ENCODE measurements at regions not wholly inside any gene's neighbourhood (a gene's known extent, or its start where the extent isn't known, plus 50 kb on each side); places are given as distances from the start of the nearest gene placed in this dataset.

GRCh38 chr15:69797615-69798014, 300.1 kb downstream of the TLE3 start:
- no peak for DNase-seq (ENCODE audit: low spot score)
- H3K4me2 ChIP-seq (ENCODE audit: low read length) = no peak overlapping the region
- TF ChIP-seq CTCF (conservative IDR thresholded peaks at IDR 0.05; ENCODE audit: low read length) = no peak
- H3K36me3 ChIP-seq (ENCODE audit: insufficient read depth, low read length) = no peaks in the 10 kb centered on the region
- ChIA-PET CTCF (ENCODE audit: unreplicated experiment) (no interaction called here), POLR2A (no interaction called here)
- no peaks in the 10 kb centered on the region for H3K9me3 ChIP-seq (ENCODE audit: low read length)
- no peaks in the 10 kb centered on the region for H4K20me1 ChIP-seq (ENCODE audit: insufficient read depth, low read length)
- no peaks in the 10 kb centered on the region for H3K79me2 ChIP-seq (ENCODE audit: insufficient read depth, low read depth, low read length)
- H3K4me3 ChIP-seq (ENCODE audit: low read depth, low read length, poor library complexity, severe bottlenecking) = no peak overlapping the region
- H3K9me2 ChIP-seq (ENCODE audit: insufficient read depth, low read length) = no peaks in the 10 kb centered on the region
- no peaks in the 10 kb centered on the region for H3K4me1 ChIP-seq (ENCODE audit: insufficient read depth, low read length, poor library complexity, severe bottlenecking)
- no peak overlapping the region for H2AFZ ChIP-seq (ENCODE audit: low read length)
- intact Hi-C loops (cut with micrococcal nuclease; ENCODE audit: unreplicated experiment) = no loop called here
- no TSS peak for BruUV-seq (replicated peaks)
- H3K27ac ChIP-seq (ENCODE audit: low read depth, low read length, poor library complexity, severe bottlenecking) = no peak overlapping the region

DNA sequence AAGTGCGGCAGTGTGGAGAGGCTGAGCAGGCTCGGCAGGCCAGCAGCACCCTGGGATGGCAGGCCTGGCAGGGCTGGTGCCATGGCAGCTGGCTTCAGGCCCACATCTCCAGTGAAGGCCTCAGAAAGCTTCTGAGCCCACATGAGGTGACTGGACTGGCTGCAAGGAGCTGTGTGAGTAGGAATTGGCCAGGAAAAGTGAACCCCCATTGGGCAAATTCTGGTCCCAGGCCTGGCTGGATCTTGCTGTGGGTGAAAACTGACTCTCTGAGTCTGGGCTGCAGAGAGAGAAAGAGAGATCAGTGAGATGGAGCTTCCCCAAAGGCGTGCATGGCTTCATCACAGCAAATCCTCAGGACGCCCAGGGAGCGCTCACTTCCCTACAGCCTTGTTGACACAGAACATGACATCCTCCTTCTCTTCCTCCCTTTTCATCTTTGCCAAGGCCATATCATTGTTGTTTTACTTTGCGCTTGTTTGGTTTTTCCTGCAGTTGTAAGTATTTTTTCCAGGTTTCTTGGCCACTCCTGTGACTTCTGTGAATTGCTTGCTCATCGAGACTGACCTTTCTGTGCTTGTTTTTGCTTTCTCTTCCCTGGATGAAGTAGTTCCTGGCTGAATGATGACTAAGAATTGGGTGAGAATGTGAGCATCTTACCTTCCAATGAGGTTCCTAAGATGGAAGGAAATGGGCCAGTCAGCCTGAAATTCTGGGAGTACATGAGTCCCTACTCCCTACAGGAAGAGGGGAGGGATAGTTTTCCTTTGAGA, 299.1 kb downstream of the TLE3 start:
- no peak overlapping the region for H3K4me2 ChIP-seq (ENCODE audit: low read length)
- no TSS peak for BruUV-seq (replicated peaks)
- H2AFZ ChIP-seq (ENCODE audit: low read length) = no peak overlapping the region

More for the DNA sequence above, 299.1 kb downstream of the TLE3 start:
- Histone ChIP-seq H3K9me3 (ENCODE audit: low read length) (no peaks in the 10 kb centered on the region), H3K9me2 (ENCODE audit: insufficient read depth, low read length) (no peaks in the 10 kb centered on the region), H4K20me1 (ENCODE audit: insufficient read depth, low read length) (no peaks in the 10 kb centered on the region), H3K36me3 (ENCODE audit: insufficient read depth, low read length) (no peaks in the 10 kb centered on the region), H3K79me2 (ENCODE audit: insufficient read depth, low read depth, low read length) (no peaks in the 10 kb centered on the region), H3K4me1 (ENCODE audit: insufficient read depth, low read length, poor library complexity, severe bottlenecking) (no peaks in the 10 kb centered on the region), H3K4me3 (ENCODE audit: low read depth, low read length, poor library complexity, severe bottlenecking) (no peak overlapping the region), H3K27ac (ENCODE audit: low read depth, low read length, poor library complexity, severe bottlenecking) (no peak overlapping the region)
- intact Hi-C loops (cut with micrococcal nuclease; ENCODE audit: unreplicated experiment) = no loop called here
- POLR2A ChIA-PET = no interaction called here
- no peak for DNase-seq (ENCODE audit: low spot score)
- CTCF ChIA-PET (ENCODE audit: unreplicated experiment) = no interaction called here
- TF ChIP-seq CTCF (conservative IDR thresholded peaks at IDR 0.05; ENCODE audit: low read length) (no peak), EZH2phosphoT487 (IDR thresholded peaks at IDR 0.05; ENCODE audit: borderline replicate concordance, low read depth, low read length) (no peak)
